IPS-11a (cell line): ENCODE measurements at regions not wholly inside any gene's neighbourhood (a gene's known extent, or its start where the extent isn't known, plus 50 kb on each side); places are given as distances from the start of the nearest gene placed in this dataset.
"Not testable (repeated sequence)": the region's sequence is repeated elsewhere in the genome, so short reads cannot be mapped to it uniquely, and the experiment has no call there.

Source experiments
- H3K4me3 ChIP-seq: one replicate; pipeline ENCODE4 v1.5.1; 2013; ENCODE audit warnings: low read depth, low read length, control low read depth

DNA sequence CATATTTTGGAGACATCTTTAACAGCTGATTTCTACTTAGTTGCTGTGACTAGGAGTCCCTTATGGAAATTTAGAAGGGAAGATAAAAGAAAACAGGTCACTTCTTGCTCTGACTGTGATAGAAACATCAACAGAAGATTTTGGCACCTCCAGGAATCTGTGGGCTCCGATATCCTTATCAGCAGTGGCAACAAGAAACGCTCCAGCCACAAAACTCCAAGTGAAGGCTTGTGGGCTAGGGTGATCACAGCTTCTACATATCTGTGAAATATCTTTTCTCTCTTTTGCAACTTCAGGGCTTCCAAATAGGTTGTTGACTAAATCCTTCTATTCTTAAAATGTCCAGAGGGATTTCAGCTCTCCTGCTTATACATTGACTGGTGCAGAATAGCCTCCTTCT, 1625.5 kb upstream of the CDH6 start:
- no peak overlapping the region for H3K4me3 ChIP-seq

DNA sequence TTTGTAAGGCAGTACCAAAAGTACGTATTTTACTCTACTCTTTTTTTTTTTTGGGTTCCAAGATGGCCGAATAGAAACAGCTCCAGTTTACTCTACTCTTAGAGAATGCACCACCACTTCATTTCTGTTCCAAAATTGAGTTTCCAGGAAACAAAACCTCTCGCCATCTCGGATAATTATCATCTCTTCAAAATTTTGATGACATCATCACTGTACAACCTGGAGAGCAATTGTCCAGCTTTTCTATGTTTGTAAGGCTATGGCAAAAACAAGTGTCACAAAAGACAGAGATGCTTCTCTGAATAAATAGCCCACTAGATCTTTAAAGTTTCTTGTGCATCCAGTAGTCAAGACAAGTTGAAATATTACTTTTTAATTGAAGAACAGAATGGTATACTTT, 1631.9 kb upstream of the CDH6 start:
- no peak overlapping the region for H3K4me3 ChIP-seq

DNA sequence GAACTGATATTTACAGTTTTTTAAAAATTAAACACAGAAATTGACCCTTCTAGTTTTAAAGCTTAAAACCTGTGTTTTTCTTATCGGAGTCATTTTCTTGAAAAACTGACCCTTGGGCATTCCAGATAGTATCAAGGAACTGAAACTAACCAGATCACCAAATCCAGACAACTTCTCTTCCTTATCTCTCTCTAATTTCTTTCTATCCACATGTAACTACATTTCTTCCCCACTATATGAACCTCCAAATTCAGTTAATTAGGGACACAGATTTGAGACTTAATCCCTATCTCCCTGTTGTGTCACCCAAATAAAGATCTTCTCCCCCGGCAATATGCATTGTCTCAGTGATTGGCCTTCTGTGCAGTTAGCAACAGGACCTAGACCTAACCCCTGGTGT, 1643.0 kb upstream of the CDH6 start:
- H3K4me3 ChIP-seq: no peak overlapping the region

DNA sequence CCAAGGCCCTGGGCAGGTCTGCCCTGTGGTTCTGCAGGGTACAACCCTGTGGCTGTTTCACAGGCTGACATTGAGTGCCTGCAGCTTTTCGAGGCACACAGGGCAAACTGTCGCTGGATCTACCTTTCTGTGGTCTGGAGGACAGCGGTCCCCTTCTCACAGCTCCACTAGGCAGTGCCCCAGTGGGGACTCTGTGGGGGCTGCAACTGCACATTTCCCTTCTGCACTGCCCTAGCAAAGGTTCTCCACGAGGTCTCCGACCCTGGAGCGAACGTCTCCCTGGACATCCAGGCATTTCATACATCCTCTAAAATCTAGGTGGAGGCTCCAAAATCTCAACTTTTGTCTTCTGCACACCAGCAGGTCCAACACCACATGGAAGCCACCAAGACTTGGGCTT, 1645.2 kb upstream of the CDH6 start:
- H3K4me3 ChIP-seq: no peak overlapping the region

DNA sequence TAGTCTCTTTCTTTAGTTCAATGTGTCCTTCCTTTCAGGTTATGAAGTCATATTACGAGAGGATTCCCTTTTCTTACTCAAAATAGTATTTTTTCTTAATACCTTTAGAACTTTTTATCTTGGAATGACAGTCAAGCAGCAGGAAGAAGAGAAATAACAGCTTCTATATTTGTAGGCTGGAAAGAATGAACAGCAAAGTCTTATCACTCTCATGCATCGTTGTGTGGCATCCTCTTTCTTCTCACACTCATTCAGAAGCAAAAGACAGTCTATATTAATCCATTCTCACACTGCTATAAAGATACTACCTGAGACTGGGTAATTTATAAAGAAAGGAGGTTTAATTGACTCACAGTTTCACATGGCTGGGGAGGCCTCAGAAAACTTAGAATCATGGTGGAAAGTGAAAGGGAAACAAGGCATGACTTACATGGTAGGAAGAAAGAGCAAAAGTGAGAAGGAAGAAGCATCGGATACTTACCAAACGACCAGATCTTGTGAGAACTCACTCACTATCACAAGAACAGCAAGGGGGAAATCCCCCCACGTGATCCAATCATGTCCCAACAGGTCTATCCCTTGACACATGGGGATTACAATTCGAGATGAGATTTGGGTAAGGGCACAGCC, 1646.1 kb upstream of the CDH6 start:
- H3K4me3 ChIP-seq: no peak overlapping the region

DNA sequence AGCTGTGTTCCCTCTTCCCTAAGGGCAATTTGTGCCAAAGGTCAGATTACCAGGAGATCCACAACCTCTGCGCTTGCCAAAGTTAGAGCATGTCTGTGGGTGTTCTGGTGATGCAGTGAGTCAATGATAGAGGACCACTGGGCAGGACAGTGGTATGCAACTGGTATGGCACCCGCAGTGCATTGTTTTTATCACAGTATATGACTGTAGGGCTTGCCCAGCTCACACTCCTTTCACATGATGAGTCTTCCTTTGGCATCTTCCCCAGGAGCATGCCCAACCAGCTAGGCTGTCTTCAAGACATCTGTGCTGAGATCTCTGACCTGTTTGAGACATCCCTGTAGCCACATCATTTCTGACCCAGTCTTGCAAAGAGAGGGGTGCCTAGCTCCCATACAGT, 1650.0 kb upstream of the CDH6 start:
- no peak overlapping the region for H3K4me3 ChIP-seq

DNA sequence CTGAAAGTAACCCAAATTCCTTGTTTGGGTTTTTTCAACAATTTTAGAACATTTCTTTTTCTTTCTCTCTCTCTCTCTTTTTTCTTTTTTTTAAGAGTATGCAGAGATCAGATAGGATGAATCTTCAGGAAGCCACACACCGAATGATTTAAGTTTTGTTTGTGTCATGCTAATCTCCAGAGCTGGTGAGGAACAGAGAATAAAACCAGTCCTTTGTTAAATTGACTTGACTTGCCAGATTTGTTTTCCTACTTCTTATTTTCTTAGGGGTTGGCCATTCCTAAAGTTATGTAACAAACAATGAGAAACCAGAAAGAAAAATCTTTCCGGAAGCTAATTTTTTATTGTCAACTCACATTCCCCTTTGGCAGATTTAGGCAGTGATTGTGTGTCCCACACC, 1669.3 kb upstream of the CDH6 start:
- H3K4me3 ChIP-seq: no peak overlapping the region

DNA sequence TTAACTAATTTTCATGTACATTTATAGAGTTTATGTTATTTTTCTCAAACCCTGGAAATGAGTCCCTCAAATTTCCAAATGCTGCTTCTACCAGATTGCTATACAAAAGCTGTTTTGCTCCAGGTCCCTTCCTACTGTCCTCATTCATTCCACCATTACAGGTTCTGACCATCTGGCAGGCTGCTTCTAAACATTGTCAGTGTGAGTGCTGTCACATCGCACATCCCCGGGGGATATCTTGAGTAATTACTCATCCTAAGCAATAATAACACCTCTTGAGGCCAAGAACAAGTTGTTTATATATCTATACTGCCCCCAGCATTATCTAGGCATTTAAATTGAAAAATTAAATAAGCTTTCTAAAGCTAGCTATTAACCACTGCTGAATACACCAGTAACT, 1675.3 kb upstream of the CDH6 start:
- no peak overlapping the region for H3K4me3 ChIP-seq

DNA sequence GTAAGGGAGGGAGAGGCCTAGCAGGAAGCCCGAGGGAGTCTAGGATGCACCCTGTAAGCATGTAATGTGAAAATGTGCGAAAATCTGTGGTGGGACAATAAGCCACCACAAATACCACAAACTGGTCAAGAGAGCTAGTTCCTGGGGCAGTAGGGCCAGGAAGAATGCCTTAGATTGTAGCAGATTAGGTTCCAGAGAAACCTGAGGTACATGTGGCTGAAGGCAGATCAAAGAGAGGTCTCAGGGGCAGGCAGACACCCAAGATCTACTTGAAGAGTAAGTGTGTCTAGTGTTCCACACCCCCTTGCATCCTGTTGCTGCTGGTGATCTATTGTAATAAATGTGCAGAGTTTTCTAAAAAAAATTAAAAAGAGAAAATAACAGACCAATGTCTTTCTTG, 1677.3 kb upstream of the CDH6 start:
- no peak overlapping the region for H3K4me3 ChIP-seq

DNA sequence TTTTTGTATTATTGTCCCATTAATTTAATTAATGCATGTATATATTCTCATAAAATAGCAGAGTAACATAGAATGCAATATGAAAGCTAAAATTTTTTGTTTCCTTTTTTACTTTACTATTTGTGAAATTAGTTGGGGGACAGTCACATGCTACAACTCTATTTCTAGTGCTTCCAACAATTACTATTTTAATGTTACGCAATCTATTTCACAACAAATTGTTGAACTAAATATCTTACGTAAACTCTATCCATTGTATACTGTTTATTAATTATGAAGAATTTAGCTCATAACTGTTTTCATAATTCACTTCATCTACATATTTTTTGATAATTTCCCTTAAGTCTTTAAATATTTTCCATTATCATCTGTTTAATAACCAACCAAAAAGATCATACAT, 1685.4 kb upstream of the CDH6 start:
- H3K4me3 ChIP-seq: no peak overlapping the region

DNA sequence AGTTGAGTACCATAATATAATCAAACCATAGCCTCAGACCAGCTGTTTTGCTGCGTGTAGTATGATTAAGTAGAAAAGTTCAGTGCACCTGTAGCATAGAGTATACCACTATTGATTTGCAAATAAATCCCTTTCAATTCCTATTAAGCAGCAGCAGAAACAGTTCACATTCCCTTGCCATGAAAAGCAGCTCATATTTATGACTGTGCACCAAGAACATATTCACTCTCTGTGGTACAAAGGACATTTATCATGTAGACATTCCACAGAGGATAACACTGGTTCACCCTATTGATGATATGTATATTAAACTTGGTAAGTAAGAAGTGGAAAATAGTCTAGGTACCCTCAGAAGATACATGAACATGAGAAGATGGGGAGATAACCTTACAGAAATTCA, 1689.1 kb upstream of the CDH6 start:
- H3K4me3 ChIP-seq: no peak overlapping the region

DNA sequence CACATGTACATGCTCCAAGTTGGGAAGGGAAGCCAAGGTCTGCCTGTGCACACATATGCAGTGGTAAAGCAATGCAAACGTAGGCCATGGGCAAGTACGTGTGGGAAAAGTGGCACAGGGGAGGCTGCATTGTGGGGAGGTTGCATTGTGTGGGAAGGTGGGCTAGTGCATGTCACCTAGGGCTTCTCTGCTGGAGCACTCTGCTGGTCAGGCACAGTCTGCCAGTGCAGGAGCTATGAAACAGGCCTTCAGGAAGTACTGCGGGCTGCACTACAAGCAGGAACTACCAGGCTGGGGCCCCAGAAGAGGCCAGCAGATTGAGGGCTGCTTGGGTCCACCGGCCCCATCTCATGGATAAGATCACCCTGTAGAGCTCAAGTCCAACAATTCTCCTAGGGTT, 1694.6 kb upstream of the CDH6 start:
- H3K4me3 ChIP-seq: no peak overlapping the region

DNA sequence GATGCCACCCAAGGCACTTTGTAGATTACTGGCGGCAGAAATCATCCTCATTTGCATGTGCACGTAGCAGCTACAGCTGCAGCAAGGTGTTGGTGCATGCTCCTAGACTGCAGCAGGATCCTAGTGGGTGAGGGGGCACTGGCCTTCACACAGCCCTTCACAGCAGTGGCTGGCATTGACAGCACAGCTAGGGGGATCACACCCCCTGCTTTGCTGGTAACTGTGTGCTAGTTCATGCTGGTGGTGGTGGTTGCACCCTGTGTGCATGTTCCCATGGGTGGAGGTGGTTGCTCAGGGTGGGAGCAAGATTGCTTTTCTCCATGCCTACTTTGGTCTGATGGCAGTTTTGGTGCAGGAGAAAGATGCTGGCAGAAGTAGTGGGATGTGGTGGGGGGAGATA, 1695.1 kb upstream of the CDH6 start:
- H3K4me3 ChIP-seq: no peak overlapping the region

DNA sequence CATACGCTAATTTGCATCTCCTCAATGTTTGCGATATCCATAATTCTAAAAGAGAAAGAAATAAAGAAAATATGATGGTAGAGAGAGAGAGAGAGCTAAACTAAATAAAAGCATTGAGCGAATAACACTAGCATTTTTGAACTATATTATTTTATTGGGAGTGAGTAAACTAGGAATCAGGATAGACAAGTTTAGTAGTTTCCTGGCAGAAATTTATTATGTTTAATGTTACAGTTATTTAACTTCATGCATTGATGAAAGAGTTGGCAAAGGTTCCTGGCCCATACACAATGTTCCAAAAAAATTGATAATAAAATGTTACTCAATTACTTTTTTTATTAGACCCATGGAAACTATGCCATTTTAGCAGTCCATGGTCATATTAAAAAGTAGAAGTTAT, 1708.2 kb upstream of the CDH6 start:
- no peak overlapping the region for H3K4me3 ChIP-seq

DNA sequence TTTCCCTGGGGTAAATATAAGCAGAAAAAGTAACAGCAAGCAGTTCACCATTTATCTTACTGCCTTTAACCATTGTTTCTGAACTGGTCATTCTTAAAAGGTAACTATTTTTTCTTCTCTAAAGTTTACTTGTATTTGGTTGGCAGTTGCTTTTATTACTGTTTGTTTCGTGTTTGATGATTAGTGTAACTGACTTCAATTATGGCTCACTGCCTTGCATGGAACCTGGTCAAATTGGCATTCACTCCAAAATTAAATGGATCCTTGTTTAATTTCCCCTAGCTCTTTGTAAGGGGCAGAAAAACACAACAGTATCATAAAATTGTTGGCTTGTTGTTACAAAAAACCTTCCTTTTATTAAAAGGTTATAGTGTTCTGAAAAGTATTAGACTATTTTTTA, 1723.9 kb upstream of the CDH6 start:
- no peak overlapping the region for H3K4me3 ChIP-seq

DNA sequence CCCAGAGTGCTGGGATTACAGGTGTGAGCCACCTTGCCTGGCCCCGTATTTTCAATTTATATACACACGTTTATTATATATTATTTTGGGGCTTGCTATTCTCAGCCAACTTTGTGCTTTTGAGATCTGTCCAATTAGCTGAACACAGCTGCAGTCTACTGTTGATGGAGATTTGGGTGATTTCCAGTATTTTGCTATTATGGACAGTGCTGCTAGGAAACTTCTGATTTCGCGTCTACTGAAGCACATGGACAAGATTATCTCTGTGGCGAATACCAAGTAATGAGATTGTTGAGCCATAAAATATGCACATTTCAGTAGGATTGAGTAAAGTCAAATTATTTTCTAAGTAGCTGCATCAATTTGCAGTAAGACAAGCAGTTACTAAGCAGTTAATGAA, 1731.2 kb upstream of the CDH6 start:
- H3K4me3 ChIP-seq: no peak overlapping the region

DNA sequence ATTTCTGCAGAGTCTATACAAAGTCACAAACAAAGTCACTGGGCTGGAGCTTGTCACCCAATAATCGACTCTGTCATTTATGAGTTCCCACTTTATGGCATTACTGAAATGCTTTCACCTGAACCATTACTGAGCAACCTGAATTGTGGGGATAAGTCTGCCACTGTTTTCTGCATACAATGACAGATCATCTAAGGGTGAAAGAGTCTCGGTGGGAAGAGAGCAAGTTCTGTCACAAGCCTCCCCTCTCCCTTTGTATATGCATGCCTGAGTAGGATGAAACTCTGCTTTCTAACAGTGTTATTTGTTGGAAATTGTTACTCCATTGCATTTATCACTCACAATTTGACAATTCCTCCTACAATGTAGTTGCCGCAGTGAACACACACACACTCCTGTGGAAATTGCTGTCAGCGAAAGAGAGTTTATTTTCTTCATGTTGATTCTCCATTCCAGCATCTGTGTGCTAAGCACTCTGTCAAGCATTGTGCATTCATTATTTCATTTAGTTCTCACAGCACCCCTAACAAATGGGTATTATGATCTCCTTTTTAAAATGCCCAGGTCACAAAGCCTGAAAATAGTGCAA, 1732.4 kb upstream of the CDH6 start:
- H3K4me3 ChIP-seq: no peak overlapping the region

DNA sequence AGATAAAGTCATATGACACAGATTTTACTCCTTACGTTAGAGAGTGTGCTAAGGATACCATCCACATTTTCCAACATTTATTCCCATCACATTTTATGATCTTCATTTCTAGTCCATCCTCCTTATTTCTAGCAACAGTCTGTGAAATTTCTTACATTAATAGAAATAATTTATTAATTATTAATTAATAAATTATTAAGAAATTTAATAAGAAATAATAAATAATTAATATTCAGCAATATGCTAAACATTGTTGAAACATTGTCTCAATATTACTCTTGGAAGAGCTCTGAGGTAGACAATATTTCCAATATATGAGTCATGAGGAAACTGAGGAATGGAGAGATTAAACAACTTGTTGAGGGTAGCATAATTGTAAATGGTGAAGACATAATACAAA, 1742.5 kb upstream of the CDH6 start:
- H3K4me3 ChIP-seq: not testable (repeated sequence)

DNA sequence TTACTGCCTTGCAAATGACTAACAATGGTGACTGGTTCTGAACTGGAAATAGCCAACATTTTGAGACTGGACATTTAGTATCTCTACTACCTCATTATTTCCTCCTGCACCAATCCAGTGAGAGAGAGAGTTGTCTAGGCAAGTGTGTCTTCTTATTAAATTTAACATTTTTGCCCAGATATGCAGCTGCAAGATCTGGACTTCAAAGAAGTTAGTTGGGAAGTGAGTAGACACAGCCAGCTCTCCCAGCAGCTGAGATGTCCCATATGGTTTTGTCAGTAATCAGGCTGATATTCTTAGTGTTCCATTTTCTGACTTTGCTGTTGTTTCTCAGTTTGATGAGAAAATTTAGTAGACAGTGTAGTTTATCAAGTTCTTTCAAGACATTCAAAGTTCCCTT, 1778.8 kb upstream of the CDH6 start:
- H3K4me3 ChIP-seq: no peak overlapping the region

DNA sequence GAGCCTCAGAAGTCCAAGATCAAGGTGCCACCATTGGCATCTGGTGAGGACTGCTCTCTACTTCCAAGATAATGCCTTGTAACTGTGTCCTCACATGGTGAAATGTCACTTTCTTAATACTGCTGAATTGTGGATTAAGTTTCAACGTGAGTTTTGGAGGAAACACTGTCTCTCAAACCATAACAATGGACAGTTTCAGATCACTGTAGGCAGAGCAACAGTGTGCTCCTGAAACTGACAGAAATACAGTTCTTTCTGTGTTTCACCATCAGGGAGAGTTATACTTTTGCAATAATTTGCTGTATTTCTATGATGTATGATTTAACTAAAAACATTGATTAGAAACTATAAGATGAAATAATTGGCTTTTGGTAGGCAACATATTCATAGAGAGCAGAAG, 1780.5 kb upstream of the CDH6 start:
- no peak overlapping the region for H3K4me3 ChIP-seq

DNA sequence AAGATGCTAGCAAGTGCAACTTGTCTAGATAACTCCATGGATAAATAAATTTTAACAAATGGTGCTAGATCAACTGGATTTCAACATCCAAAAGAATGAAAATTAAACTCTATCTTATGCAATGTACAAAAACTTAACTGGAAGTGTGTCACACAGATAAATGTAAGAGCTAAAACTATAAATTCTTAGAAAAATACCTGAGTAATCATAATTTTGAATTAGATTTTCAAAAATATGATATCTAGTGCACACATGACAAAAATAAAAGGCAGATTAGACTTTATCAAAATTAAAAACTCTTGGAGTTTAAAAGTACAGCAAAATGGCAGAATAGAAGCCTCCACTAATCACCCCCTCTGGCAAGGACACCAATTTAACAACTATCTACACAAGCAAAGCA, 1791.2 kb upstream of the CDH6 start:
- H3K4me3 ChIP-seq: no peak overlapping the region

DNA sequence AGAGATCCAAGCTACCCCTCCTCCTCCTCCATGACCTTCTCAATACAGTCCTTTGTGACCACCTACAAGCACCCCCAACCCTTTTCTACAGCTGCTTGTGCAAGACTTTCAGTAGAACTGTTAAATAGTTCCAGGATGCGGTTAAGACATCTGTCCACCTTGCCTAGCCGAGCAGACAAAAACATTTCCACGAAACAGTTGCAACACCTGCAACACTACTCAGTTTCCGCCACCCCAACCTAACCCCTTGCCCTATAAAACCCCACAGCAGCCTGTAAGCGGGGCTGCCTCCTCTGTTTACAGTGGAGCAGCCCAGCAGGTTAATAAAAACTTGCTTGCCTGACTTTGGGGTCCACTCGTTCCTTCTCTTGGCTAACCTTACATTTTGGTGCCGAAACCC, 1803.5 kb upstream of the CDH6 start:
- no peak overlapping the region for H3K4me3 ChIP-seq

DNA sequence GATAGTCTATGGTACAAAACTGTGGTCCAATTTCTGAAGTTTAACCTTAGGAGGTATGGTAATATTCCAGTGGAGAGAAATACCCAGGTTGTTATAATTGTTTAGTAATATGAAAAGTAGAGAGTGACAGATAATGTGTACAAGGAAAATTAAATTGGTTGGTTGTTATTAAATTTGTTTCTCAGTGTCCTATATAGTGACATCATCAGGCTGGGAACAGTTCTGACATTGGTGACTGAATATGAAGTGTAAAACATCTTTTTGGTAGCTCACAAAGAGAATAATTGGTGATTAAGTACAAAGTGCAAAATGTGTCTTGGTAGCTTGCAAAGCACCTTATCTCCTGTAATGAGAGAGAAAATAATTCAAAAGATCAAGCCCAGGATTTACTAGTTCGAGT, 1806.1 kb upstream of the CDH6 start:
- H3K4me3 ChIP-seq: no peak overlapping the region
